ENCODE measurements at regions not wholly inside any gene's neighbourhood (a gene's known extent, or its start where the extent isn't known, plus 50 kb on each side); places are given as distances from the start of the nearest gene placed in this dataset.

- Histone ChIP-seq H3K56ac (replicated peaks; ENCODE audit: insufficient read length, low read depth, low read length) (no peak overlapping the region), H2BK5ac (ENCODE audit: low read depth, low read length) (no peak overlapping the region), H3K4ac (replicated peaks; ENCODE audit: insufficient read length, low read depth, low read length) (no peak overlapping the region), H2AK5ac (ENCODE audit: low read depth, low read length) (no peak overlapping the region), H2AFZ (ENCODE audit: low read length) (no peak overlapping the region), H2BK20ac (ENCODE audit: low read length) (no peak overlapping the region), H4K5ac (ENCODE audit: insufficient read length, low read depth, low read length) (no peak overlapping the region), H3K4me3 (ENCODE audit: extremely low read depth in 1 of 4, insufficient read depth in 2 of 4, low read depth in 3 of 4, low read length in 4 of 4) (no peak overlapping the region), H3K18ac (ENCODE audit: extremely low read depth, low read length) (no peak overlapping the region), H2BK12ac (ENCODE audit: low read depth, low read length) (no peak overlapping the region), H3K4me1 (replicated peaks in 1 of 4; ENCODE audit: control insufficient read depth in 3 of 4, insufficient read depth in 4 of 4, low read length in 3 of 4) (no peaks in the 10 kb centered on the region), H3K23me2 (ENCODE audit: low read depth, low read length) (no peaks in the 10 kb centered on the region; the same call in 1 of the 2 replicates), H3K27ac (ENCODE audit: low read depth, low read length) (no peak overlapping the region), H3K79me2 (ENCODE audit: control insufficient read depth in 1 of 2, insufficient read depth in 2 of 2, low read length in 2 of 2) (no peaks in the 10 kb centered on the region), H2BK15ac (ENCODE audit: low read length) (no peak overlapping the region), H3K36me3 (ENCODE audit: control insufficient read depth in 2 of 4, insufficient read depth in 4 of 4, low read length in 3 of 4) (no peaks in the 10 kb centered on the region), H3K9ac (replicated peaks in 1 of 4; ENCODE audit: extremely low read depth in 1 of 4, low read depth in 3 of 4, low read length in 3 of 4) (no peak overlapping the region), H3K79me1 (ENCODE audit: low read depth, low read length) (no peaks in the 10 kb centered on the region), H3K4me2 (ENCODE audit: insufficient read depth in 1 of 2, low read depth in 2 of 2, low read length in 2 of 2) (no peak overlapping the region), H3K23ac (ENCODE audit: insufficient read length) (no peak overlapping the region), H3K14ac (ENCODE audit: insufficient read length) (no peak overlapping the region), H2BK120ac (replicated peaks; ENCODE audit: low read depth, low read length) (no peak overlapping the region), H4K8ac (ENCODE audit: extremely low read depth, insufficient read depth, low read length) (no peak overlapping the region), H4K91ac (replicated peaks; ENCODE audit: insufficient read length, low read length) (no peak overlapping the region), H3K27me3 (replicated peaks in 1 of 4; ENCODE audit: control insufficient read depth in 3 of 4, extremely low read depth in 1 of 4, insufficient read depth in 3 of 4, low read length in 3 of 4) (no peaks in the 10 kb centered on the region), H3K9me3 (ENCODE audit: insufficient read depth in 2 of 2, low read depth in 1 of 2, low read length in 1 of 2) (no peaks in the 10 kb centered on the region), H4K20me1 (replicated peaks in 1 of 2; ENCODE audit: control insufficient read depth in 1 of 2, insufficient read depth in 2 of 2, low read length in 2 of 2) (no peaks in the 10 kb centered on the region)
- CTCF ChIA-PET (ENCODE audit: partially characterized antibody): interaction anchor here (1.5 to 3.1 kb wide), 3 partner anchors 11 to 28 kb away, joined by 5 to 11 read pairs (median 8); no protein-coding TSS in a partner anchor
- no peak for DNase-seq (ENCODE audit: low read depth in 1 of 2, low spot score in 2 of 2)
- TF ChIP-seq KDM1A (IDR thresholded peaks at IDR 0.05; ENCODE audit: borderline replicate concordance, low read length): no peak
- no peak for TF ChIP-seq RBBP5 (IDR thresholded peaks at IDR 0.05; ENCODE audit: borderline replicate concordance, low read depth, low read length)
- no peak for TF ChIP-seq BRCA1 (IDR thresholded peaks at IDR 0.05; ENCODE audit: low read depth, low read length)
- TF ChIP-seq PHF8 (conservative IDR thresholded peaks at IDR 0.05; ENCODE audit: low read depth, low read length): no peak
- no peak for TF ChIP-seq POU5F1 (IDR thresholded peaks at IDR 0.05; ENCODE audit: low read depth, low read length)
- no peak for TF ChIP-seq ATF3 (IDR thresholded peaks at IDR 0.05; ENCODE audit: insufficient read depth, low read depth, low read length)
- no peak for TF ChIP-seq KDM5A (IDR thresholded peaks at IDR 0.05; ENCODE audit: low read length)
- POLR2A ChIA-PET (ENCODE audit: partially characterized antibody): no interaction called here
- 92% methylated on average over 1 of the region's 1 CpG; no CpG with 5 or more reads in 1 of the 2 experiments for WGBS, 2 experiments (ENCODE audit: extremely low coverage in 1 of 2, insufficient coverage in 1 of 2, insufficient read length in 1 of 2, insufficient replicate concordance in 2 of 2, low coverage in 1 of 2, low lambda C conversion rate in 2 of 2, missing lambda C conversion rate in 1 of 2)
- no peak for FAIRE-seq
These were observed 126.2 kb downstream of the HNRNPD start for GRCh38 chr4:82247629-82248028.

Measured in H1 (cell line).